ENCODE measurements at regions not wholly inside any gene's neighbourhood (a gene's known extent, or its start where the extent isn't known, plus 50 kb on each side); places are given as distances from the start of the nearest gene placed in this dataset.
"Not testable (repeated sequence)": the region's sequence is repeated elsewhere in the genome, so short reads cannot be mapped to it uniquely, and the experiment has no call there.

GRCh38 chr3:153925841-153926514 is 195.2 kb upstream of the ARHGEF26 start:
- DNase-seq (ENCODE audit: low spot score): no peak
- H3K4me2 ChIP-seq: no peak overlapping the region
- H3K9ac ChIP-seq: no peak overlapping the region
- H3K27me3 Mint-ChIP-seq (ENCODE audit: insufficient read depth, low read depth): no peaks in the 10 kb centered on the region
- H3K27me3 ChIP-seq: no peaks in the 10 kb centered on the region
- no peak overlapping the region for H2AFZ ChIP-seq (replicated peaks)
- H3K4me1 Mint-ChIP-seq: no peaks in the 10 kb centered on the region
- H3K36me3 Mint-ChIP-seq: no peaks in the 10 kb centered on the region
- no peak overlapping the region for H3K4me3 ChIP-seq
- H3K9me3 ChIP-seq (ENCODE audit: low read depth): no peaks in the 10 kb centered on the region
- no peaks in the 10 kb centered on the region for H4K20me1 ChIP-seq (ENCODE audit: low read depth)
- no peak for TF ChIP-seq EZH2phosphoT487 (IDR thresholded peaks at IDR 0.05)
- no peak for TF ChIP-seq EZH2 (IDR thresholded peaks at IDR 0.05)
- TF ChIP-seq CTCF (IDR thresholded peaks at IDR 0.05): no peak
- no peaks in the 10 kb centered on the region for H3K79me2 ChIP-seq (ENCODE audit: low read depth)
- no peak overlapping the region for H3K27ac Mint-ChIP-seq
- no peak overlapping the region for H3K27ac ChIP-seq
- no peaks in the 10 kb centered on the region for H3K9me3 Mint-ChIP-seq
- no peaks in the 10 kb centered on the region for H3K36me3 ChIP-seq
- H3K4me3 Mint-ChIP-seq: no peak overlapping the region
- no peaks in the 10 kb centered on the region for H3F3A ChIP-seq (ENCODE audit: low read depth)
- H3K4me1 ChIP-seq: no peaks in the 10 kb centered on the region

- H3K27ac Mint-ChIP-seq: no peak overlapping the region
Observed at GRCh38 chr3:153927107-153927506, 194.1 kb upstream of the ARHGEF26 start.

GRCh38 chr3:153928851-153929250 is 192.3 kb upstream of the ARHGEF26 start:
- Mint-ChIP-seq H3K27me3 (ENCODE audit: insufficient read depth, low read depth) (peaks cover 2% of the 10 kb centered on the region), H3K36me3 (no peaks in the 10 kb centered on the region), H3K4me3 (no peak overlapping the region), H3K9me3 (no peaks in the 10 kb centered on the region), H3K27ac (no peak overlapping the region), H3K4me1 (no peaks in the 10 kb centered on the region)
- Histone ChIP-seq H3K9me3 (ENCODE audit: low read depth) (no peaks in the 10 kb centered on the region), H3K27me3 (no peaks in the 10 kb centered on the region), H3K27ac (no peak overlapping the region), H4K20me1 (ENCODE audit: low read depth) (no peaks in the 10 kb centered on the region), H3K9ac (no peak overlapping the region), H2AFZ (replicated peaks) (no peak overlapping the region), H3K36me3 (no peaks in the 10 kb centered on the region), H3F3A (ENCODE audit: low read depth) (no peaks in the 10 kb centered on the region), H3K4me1 (no peaks in the 10 kb centered on the region), H3K4me3 (no peak overlapping the region), H3K79me2 (ENCODE audit: low read depth) (no peaks in the 10 kb centered on the region), H3K4me2 (no peak overlapping the region)
- TF ChIP-seq CTCF (IDR thresholded peaks at IDR 0.05): no peak
- no peak for TF ChIP-seq EZH2phosphoT487 (IDR thresholded peaks at IDR 0.05)
- TF ChIP-seq EZH2 (IDR thresholded peaks at IDR 0.05): no peak
- no peak for DNase-seq (ENCODE audit: low spot score)

More at GRCh38 chr3:153927107-153927506, 194.1 kb upstream of the ARHGEF26 start:
- Histone ChIP-seq H2AFZ (replicated peaks) (no peak overlapping the region), H3K4me3 (no peak overlapping the region), H3K9me3 (ENCODE audit: low read depth) (no peaks in the 10 kb centered on the region), H3F3A (ENCODE audit: low read depth) (no peaks in the 10 kb centered on the region), H3K27me3 (no peaks in the 10 kb centered on the region), H3K27ac (no peak overlapping the region), H3K9ac (no peak overlapping the region), H3K36me3 (no peaks in the 10 kb centered on the region), H3K4me2 (no peak overlapping the region), H4K20me1 (ENCODE audit: low read depth) (no peaks in the 10 kb centered on the region), H3K79me2 (ENCODE audit: low read depth) (no peaks in the 10 kb centered on the region), H3K4me1 (no peaks in the 10 kb centered on the region)
- TF ChIP-seq EZH2phosphoT487 (IDR thresholded peaks at IDR 0.05) (no peak), EZH2 (IDR thresholded peaks at IDR 0.05) (no peak), CTCF (IDR thresholded peaks at IDR 0.05) (peak; percentile 32)
- Mint-ChIP-seq H3K9me3 (no peaks in the 10 kb centered on the region), H3K4me3 (no peak overlapping the region), H3K27me3 (ENCODE audit: insufficient read depth, low read depth) (no peaks in the 10 kb centered on the region), H3K4me1 (no peaks in the 10 kb centered on the region), H3K36me3 (no peaks in the 10 kb centered on the region)
- DNase-seq (ENCODE audit: low spot score): no peak

- not testable (repeated sequence) for H3K4me1 Mint-ChIP-seq; H3K4me3 Mint-ChIP-seq; H3K27me3 ChIP-seq; H3K9me3 Mint-ChIP-seq; DNase-seq (ENCODE audit: low spot score); H3K27ac ChIP-seq; H3K4me2 ChIP-seq; H4K20me1 ChIP-seq (ENCODE audit: low read depth); H3K4me1 ChIP-seq; H3K27me3 Mint-ChIP-seq (ENCODE audit: insufficient read depth, low read depth); H3K36me3 ChIP-seq; H3K9ac ChIP-seq; H3K79me2 ChIP-seq (ENCODE audit: low read depth); H3K36me3 Mint-ChIP-seq; H3F3A ChIP-seq (ENCODE audit: low read depth); H3K9me3 ChIP-seq (ENCODE audit: low read depth); H3K4me3 ChIP-seq; H3K27ac Mint-ChIP-seq; H2AFZ ChIP-seq (replicated peaks)
Observed at GRCh38 chr3:153933481-153933880, 187.7 kb upstream of the ARHGEF26 start.
